HCT116 (cell line): ENCODE measurements at regions not wholly inside any gene's neighbourhood (a gene's known extent, or its start where the extent isn't known, plus 50 kb on each side); places are given as distances from the start of the nearest gene placed in this dataset.

Source experiments
- ATAC-seq: fragments of 200-7000 bp; cut with Tn5 transposase; 2 replicates; pipeline ENCODE4 v1.9.1; 2020; ENCODE audit warnings: mild to moderate bottlenecking, moderate library complexity
- BruUV-seq: library from RNA; stranded (reverse); fragments of 400-500 nt; replicated peaks from 2 replicates; lab custom pipeline; 2021; lab: Mats Ljungman, UMichigan
- CTCF ChIA-PET: fragments of 300-600 bp; sonication (Branson Sonifier 250); formaldehyde crosslinking; loops from one replicate; lab custom pipeline; 2021; ENCODE audit warnings: antibody characterized with exemption; lab: Charles Lee
- POLR2A ChIA-PET: fragments of 300-600, 350-600 bp; sonication (Branson Sonifier 250); formaldehyde crosslinking; loops from one replicate; lab custom pipeline; 2021; ENCODE audit warnings: antibody characterized with exemption; lab: Charles Lee
- RAD21 ChIA-PET, 2 experiments: fragments of 300-600 bp; sonication (Branson Sonifier 250); formaldehyde crosslinking; loops; one replicate each; lab custom pipeline; 2023; ENCODE audit warnings: low total read pairs in 2 of 2; ENCODE audit not compliant: uncharacterized antibody in 2 of 2, unreplicated experiment in 2 of 2, low non-redundant PET in 1 of 2; lab: Charles Lee
- DNase-seq: peaks from one replicate; pipeline ENCODE4 v3.0.0-alpha.2; 2010; ENCODE audit warnings: low read depth, low spot score
- H2AFZ ChIP-seq: fragments of 200-600 bp; shearing (Covaris generic), sonication (generic); 2 replicates; pipeline ENCODE4 v1.6.1; 2017; ENCODE audit warnings: low read depth, mixed run types, mixed read lengths, antibody characterized with exemption, low read length; ENCODE audit not compliant: poor library complexity, severe bottlenecking
- H3K27ac ChIP-seq: 2 replicates; pipeline ENCODE4 v1.5.1; 2012; ENCODE audit warnings: low read depth, low read length
- H3K27me3 ChIP-seq: fragments of 200-600 bp; sonication (generic); 2 replicates; pipeline ENCODE4 v1.6.1; 2016; ENCODE audit warnings: mixed run types, low read length, mixed read lengths; ENCODE audit not compliant: insufficient read depth
- H3K36me3 ChIP-seq, 2 experiments: fragments of 200-500 bp in 1 of 2; fragments of 200-600 bp in 1 of 2; sonication (Bioruptor generic) in 1 of 2; sonication (generic) in 1 of 2; 2 replicates each; pipeline versions ENCODE4 v1.5.1 to v1.6.1; 2014 to 2016; ENCODE audit warnings: low read length in 2 of 2, inconsistent platforms in 1 of 2, mixed read lengths in 1 of 2, mixed run types in 1 of 2; ENCODE audit not compliant: insufficient read depth in 2 of 2, control insufficient read depth in 1 of 2
- H3K4me1 ChIP-seq, 2 experiments: fragments of 200-600 bp in 1 of 2; sonication (generic) in 1 of 2; 2 replicates each; pipeline versions ENCODE4 v1.5.1 to v1.6.1; 2012 to 2017; ENCODE audit warnings: low read length in 2 of 2, inconsistent platforms in 1 of 2, mild to moderate bottlenecking in 1 of 2, mixed read lengths in 1 of 2, mixed run types in 1 of 2, moderate library complexity in 1 of 2; ENCODE audit not compliant: insufficient read depth in 2 of 2, control insufficient read depth in 1 of 2
- H3K4me2 ChIP-seq: fragments of 200-600 bp; sonication (generic); 2 replicates; pipeline ENCODE4 v1.6.1; 2017; ENCODE audit warnings: mixed run types, low read length, mixed read lengths
- H3K4me3 ChIP-seq, 2 experiments: fragments of 200-600 bp in 1 of 2; sonication (generic) in 1 of 2; replicated peaks in 1 of 2; 2 replicates each; pipeline ENCODE4 v1.5.1; 2011 to 2016; ENCODE audit warnings: low read length in 2 of 2, control low read depth in 1 of 2, low read depth in 1 of 2, mild to moderate bottlenecking in 1 of 2, mixed read lengths in 1 of 2, mixed run types in 1 of 2
- H3K79me2 ChIP-seq: fragments of 200-600 bp; sonication (generic); 2 replicates; pipeline ENCODE4 v1.6.1; 2017; ENCODE audit warnings: mild to moderate bottlenecking, mixed run types, low read length, moderate library complexity, mixed read lengths; ENCODE audit not compliant: insufficient read depth
- H3K9ac ChIP-seq: fragments of 200-600 bp; sonication (generic); 2 replicates; pipeline ENCODE4 v1.6.1; 2016; ENCODE audit warnings: low read length, mixed read lengths
- H3K9me2 ChIP-seq: fragments of 200-600 bp; sonication (generic), shearing (Covaris generic); 2 replicates; pipeline ENCODE4 v1.6.1; 2017; ENCODE audit warnings: mixed run types, mild to moderate bottlenecking, moderate library complexity; ENCODE audit not compliant: insufficient read depth
- H3K9me3 ChIP-seq, 2 experiments: fragments of 200-500 bp in 1 of 2; fragments of 200-600 bp in 1 of 2; sonication (Bioruptor generic) in 1 of 2; sonication (generic) in 1 of 2; 2 replicates each; pipeline ENCODE4 v1.6.1; 2014 to 2017; ENCODE audit warnings: low read length in 2 of 2, mixed read lengths in 2 of 2, inconsistent platforms in 1 of 2, low read depth in 1 of 2, mild to moderate bottlenecking in 1 of 2, mixed run types in 1 of 2, moderate library complexity in 1 of 2; ENCODE audit not compliant: control insufficient read depth in 1 of 2, insufficient read depth in 1 of 2
- H4K20me1 ChIP-seq: fragments of 200-600 bp; sonication (generic), shearing (Covaris generic); 2 replicates; pipeline ENCODE4 v1.6.1; 2017; ENCODE audit warnings: mixed run types, mild to moderate bottlenecking, moderate library complexity; ENCODE audit not compliant: insufficient read depth
- CBX3 ChIP-seq: IDR thresholded peaks from 2 replicates; pipeline ENCODE4 v1.6.1; 2012; ENCODE audit warnings: low read depth
- EGR1 ChIP-seq: IDR thresholded peaks from 2 replicates; pipeline ENCODE4 v1.6.1; 2012; ENCODE audit warnings: low read depth
- ELF1 ChIP-seq: IDR thresholded peaks from 2 replicates; pipeline ENCODE4 v1.6.1; 2012; ENCODE audit warnings: low read depth, borderline replicate concordance
- EZH2phosphoT487 ChIP-seq: fragments of 200-600 bp; IDR thresholded peaks from 2 replicates; pipeline ENCODE4 v1.6.1; 2018; ENCODE audit warnings: antibody characterized with exemption, borderline replicate concordance
- POLR2A ChIP-seq: IDR thresholded peaks from 2 replicates; pipeline ENCODE4 v1.7.0; 2011; ENCODE audit warnings: borderline replicate concordance; ENCODE audit not compliant: insufficient read depth, insufficient read length; ENCODE audit errors: extremely low read depth
- RAD21 ChIP-seq: IDR thresholded peaks from 2 replicates; pipeline ENCODE4 v1.6.1; 2012; ENCODE audit warnings: low read depth, mild to moderate bottlenecking
- SIN3A ChIP-seq: IDR thresholded peaks from 2 replicates; pipeline ENCODE4 v1.6.1; 2012; ENCODE audit warnings: low read depth
- SP1 ChIP-seq: IDR thresholded peaks from 2 replicates; pipeline ENCODE4 v1.6.1; 2012; ENCODE audit warnings: low read depth
- ZNF274 ChIP-seq: fragments of 200-500 bp; sonication (Bioruptor generic); IDR thresholded peaks from 2 replicates; pipeline ENCODE4 v1.6.1; 2014; ENCODE audit warnings: mild to moderate bottlenecking, low read depth, low read length, inconsistent platforms
- intact Hi-C: fragments of 100-400 bp; cut with micrococcal nuclease; formaldehyde crosslinking; loops from 2 replicates; pipeline ENCODE4 v1.10.0; 2022
- TF ChIP-seq, protein P1 (sequence below): IDR thresholded peaks from 2 replicates; pipeline ENCODE4 v1.6.1; 2012; ENCODE audit warnings: low read depth
- TF ChIP-seq, protein P2 (sequence below): IDR thresholded peaks from 2 replicates; pipeline ENCODE4 v1.6.1; 2012
- TF ChIP-seq, protein P3 (sequence below): IDR thresholded peaks from 2 replicates; pipeline ENCODE4 v1.6.1; 2011; ENCODE audit warnings: mild to moderate bottlenecking, low read length, moderate library complexity; ENCODE audit not compliant: insufficient replicate concordance; ENCODE audit errors: extremely low read depth

DNA sequence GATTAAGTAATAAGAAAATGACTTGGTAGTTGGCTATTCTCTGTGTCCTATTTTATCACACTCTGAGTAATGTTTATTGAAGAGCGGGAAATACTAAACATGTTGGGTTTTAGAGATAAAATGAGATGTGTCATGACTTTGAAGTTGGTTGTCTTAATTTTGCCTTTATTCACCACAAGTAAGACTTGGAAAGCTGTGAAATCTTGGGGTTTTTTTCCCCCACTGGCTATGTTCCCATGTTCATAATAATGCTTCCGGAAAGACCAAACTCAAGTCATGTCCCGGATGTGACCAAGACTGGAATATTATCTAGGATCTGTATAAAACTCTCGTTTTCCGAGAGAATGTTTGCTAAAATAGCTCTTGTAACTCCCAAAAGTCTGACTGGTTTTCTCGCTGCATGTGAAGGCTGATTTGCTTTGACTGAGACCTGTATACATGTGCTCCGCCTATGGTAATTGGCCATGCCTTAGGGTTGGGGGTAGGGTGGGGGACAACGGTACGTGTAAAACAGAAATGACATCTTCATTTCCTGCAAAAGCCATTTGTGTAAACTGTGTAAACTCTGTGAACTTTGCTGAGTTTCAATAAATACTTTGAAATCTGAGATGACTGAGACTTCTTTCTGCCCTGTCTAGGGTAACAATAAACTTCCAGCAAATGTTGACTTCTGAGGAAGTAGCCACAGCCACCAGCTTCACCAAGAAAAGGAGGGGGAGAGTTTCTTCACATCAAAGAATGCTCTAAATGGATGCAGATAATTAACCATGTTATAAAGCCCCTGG is 169.6 kb downstream of the ZNF365 start:
- Histone ChIP-seq H3K36me3 (no peaks in the 10 kb centered on the region), H3K27me3 (no peaks in the 10 kb centered on the region), H3K4me2 (no peak overlapping the region), H2AFZ (no peak overlapping the region), H3K4me3 (no peak overlapping the region), H3K9ac (no peak overlapping the region), H4K20me1 (no peaks in the 10 kb centered on the region), H3K79me2 (no peaks in the 10 kb centered on the region), H3K9me3 (no peaks in the 10 kb centered on the region), H3K4me1 (no peaks in the 10 kb centered on the region), H3K9me2 (no peaks in the 10 kb centered on the region), H3K27ac (no peak overlapping the region)
- no TSS peak for BruUV-seq
- ATAC-seq, result no peak
- DNase-seq, result no peak
- no peak for TF ChIP-seq SP1
- ChIA-PET POLR2A (no interaction called here), CTCF (no interaction called here), RAD21 (no interaction called here)
- intact Hi-C loops, result no loop called here

DNA sequence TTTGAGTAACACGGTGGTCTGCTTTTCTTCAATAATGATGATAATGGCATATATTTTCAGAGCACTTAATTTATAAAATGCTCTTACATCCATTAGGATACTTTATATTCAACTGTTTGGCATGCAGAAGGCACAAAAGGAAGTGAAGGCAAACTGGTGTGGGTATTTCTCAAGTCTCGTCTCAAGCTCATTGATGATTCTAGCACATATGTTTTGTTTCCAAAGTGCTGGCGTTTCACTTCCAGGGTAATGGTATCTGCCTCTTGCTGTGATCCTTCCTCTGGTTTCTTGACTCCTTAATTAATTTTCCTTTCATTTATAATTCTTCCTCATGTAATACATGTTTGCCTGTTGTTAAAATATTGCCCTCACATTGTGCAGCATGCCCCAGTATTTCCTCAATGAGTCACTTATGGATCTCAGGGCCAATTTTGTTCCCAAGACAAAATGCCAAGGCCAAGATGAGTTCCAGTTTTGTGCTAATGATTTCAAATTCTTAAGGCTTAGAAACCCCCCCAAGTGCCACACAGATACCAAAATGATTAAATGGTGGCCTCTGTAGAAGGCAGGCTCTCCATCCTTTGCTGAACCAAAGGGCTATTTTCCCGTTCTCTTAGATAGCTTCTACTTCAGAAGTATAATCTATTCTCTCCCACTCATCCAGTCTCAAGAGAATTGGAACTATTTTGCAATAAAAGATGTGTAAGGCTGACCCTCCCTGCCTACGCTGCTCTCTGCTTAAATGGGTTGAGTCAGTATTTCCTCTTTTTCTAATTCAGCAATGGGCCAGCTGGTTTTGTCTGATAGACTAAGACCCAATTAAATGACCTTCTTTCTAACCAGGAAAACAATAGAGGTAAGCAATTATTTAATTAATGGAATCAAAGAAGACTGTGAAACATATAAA is 171.2 kb downstream of the ZNF365 start:
- Histone ChIP-seq H4K20me1 (no peaks in the 10 kb centered on the region), H3K27ac (no peak overlapping the region), H2AFZ (no peak overlapping the region), H3K9ac (no peak overlapping the region), H3K4me3 (no peak overlapping the region), H3K9me2 (no peaks in the 10 kb centered on the region), H3K79me2 (no peaks in the 10 kb centered on the region), H3K9me3 (no peaks in the 10 kb centered on the region), H3K4me2 (no peak overlapping the region), H3K4me1 (no peaks in the 10 kb centered on the region), H3K36me3 (no peaks in the 10 kb centered on the region), H3K27me3 (no peaks in the 10 kb centered on the region)
- ChIA-PET CTCF (no interaction called here), POLR2A (no interaction called here), RAD21 (interaction anchor here in 1 of 2 experiments (0.6 kb wide), 1 partner anchor 12 kb away, joined by 3 read pairs; no protein-coding TSS in a partner anchor)
- DNase-seq (no peak), ATAC-seq (no peak)
- BruUV-seq, result no TSS peak
- intact Hi-C loops, result no loop called here
- TF ChIP-seq ZNF274 (no peak), CBX3 (no peak), SP1 (no peak), RAD21 (no peak), ELF1 (no peak), EZH2phosphoT487 (no peak), POLR2A (no peak), SIN3A (no peak), EGR1 (no peak)
- TF ChIP-seq, protein P1, sequence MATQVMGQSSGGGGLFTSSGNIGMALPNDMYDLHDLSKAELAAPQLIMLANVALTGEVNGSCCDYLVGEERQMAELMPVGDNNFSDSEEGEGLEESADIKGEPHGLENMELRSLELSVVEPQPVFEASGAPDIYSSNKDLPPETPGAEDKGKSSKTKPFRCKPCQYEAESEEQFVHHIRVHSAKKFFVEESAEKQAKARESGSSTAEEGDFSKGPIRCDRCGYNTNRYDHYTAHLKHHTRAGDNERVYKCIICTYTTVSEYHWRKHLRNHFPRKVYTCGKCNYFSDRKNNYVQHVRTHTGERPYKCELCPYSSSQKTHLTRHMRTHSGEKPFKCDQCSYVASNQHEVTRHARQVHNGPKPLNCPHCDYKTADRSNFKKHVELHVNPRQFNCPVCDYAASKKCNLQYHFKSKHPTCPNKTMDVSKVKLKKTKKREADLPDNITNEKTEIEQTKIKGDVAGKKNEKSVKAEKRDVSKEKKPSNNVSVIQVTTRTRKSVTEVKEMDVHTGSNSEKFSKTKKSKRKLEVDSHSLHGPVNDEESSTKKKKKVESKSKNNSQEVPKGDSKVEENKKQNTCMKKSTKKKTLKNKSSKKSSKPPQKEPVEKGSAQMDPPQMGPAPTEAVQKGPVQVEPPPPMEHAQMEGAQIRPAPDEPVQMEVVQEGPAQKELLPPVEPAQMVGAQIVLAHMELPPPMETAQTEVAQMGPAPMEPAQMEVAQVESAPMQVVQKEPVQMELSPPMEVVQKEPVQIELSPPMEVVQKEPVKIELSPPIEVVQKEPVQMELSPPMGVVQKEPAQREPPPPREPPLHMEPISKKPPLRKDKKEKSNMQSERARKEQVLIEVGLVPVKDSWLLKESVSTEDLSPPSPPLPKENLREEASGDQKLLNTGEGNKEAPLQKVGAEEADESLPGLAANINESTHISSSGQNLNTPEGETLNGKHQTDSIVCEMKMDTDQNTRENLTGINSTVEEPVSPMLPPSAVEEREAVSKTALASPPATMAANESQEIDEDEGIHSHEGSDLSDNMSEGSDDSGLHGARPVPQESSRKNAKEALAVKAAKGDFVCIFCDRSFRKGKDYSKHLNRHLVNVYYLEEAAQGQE, result no peak
- TF ChIP-seq, protein P2, sequence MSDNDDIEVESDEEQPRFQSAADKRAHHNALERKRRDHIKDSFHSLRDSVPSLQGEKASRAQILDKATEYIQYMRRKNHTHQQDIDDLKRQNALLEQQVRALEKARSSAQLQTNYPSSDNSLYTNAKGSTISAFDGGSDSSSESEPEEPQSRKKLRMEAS, result no peak
- TF ChIP-seq, protein P3, sequence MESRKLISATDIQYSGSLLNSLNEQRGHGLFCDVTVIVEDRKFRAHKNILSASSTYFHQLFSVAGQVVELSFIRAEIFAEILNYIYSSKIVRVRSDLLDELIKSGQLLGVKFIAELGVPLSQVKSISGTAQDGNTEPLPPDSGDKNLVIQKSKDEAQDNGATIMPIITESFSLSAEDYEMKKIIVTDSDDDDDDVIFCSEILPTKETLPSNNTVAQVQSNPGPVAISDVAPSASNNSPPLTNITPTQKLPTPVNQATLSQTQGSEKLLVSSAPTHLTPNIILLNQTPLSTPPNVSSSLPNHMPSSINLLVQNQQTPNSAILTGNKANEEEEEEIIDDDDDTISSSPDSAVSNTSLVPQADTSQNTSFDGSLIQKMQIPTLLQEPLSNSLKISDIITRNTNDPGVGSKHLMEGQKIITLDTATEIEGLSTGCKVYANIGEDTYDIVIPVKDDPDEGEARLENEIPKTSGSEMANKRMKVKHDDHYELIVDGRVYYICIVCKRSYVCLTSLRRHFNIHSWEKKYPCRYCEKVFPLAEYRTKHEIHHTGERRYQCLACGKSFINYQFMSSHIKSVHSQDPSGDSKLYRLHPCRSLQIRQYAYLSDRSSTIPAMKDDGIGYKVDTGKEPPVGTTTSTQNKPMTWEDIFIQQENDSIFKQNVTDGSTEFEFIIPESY, result no peak
